Keratinocyte (primary cell): ENCODE measurements at regions not wholly inside any gene's neighbourhood (a gene's known extent, or its start where the extent isn't known, plus 50 kb on each side); places are given as distances from the start of the nearest gene placed in this dataset.

Source experiments
- EZH2 ChIP-seq: IDR thresholded peaks from one replicate; pipeline ENCODE4 v1.6.1; 2012; ENCODE audit warnings: inconsistent platforms, mild to moderate bottlenecking, low read length, moderate library complexity
- TF ChIP-seq, protein P1 (sequence below), 3 experiments: IDR thresholded peaks in 1 of 3; conservative IDR thresholded peaks in 1 of 3; optimal IDR thresholded peaks in 1 of 3; 2 replicates in 2 of 3; 3 replicates in 1 of 3; pipeline versions ENCODE3 to v1.5.1; 2011; ENCODE audit warnings: low read length in 3 of 3, mild to moderate bottlenecking in 3 of 3, moderate library complexity in 2 of 3, control low read depth in 1 of 3, inconsistent platforms in 1 of 3; ENCODE audit not compliant: insufficient read depth in 2 of 3; ENCODE audit errors: extremely low read depth in 1 of 3

DNA sequence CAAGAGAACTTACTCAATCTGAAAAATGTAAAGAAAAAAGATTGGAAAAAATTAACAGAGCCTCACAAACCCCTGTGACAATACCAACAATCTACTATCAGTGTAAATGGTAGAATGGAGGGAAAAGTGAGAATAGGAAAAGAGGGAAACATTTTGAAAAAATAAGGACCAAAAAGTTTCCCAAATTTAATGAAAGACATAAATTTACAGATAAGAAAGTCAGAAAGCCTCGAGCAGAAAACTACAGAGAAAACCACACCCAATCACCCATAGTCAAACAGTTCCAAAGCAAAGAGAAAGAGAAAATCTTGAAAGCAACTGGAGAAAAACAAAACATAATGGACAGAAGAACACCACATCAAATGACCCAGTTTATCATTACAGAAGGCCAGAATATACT is 142.7 kb upstream of the DIO3 start:
- TF ChIP-seq, protein P1, sequence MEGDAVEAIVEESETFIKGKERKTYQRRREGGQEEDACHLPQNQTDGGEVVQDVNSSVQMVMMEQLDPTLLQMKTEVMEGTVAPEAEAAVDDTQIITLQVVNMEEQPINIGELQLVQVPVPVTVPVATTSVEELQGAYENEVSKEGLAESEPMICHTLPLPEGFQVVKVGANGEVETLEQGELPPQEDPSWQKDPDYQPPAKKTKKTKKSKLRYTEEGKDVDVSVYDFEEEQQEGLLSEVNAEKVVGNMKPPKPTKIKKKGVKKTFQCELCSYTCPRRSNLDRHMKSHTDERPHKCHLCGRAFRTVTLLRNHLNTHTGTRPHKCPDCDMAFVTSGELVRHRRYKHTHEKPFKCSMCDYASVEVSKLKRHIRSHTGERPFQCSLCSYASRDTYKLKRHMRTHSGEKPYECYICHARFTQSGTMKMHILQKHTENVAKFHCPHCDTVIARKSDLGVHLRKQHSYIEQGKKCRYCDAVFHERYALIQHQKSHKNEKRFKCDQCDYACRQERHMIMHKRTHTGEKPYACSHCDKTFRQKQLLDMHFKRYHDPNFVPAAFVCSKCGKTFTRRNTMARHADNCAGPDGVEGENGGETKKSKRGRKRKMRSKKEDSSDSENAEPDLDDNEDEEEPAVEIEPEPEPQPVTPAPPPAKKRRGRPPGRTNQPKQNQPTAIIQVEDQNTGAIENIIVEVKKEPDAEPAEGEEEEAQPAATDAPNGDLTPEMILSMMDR (optimal IDR thresholded peaks at IDR 0.05 in 1 of 3, IDR thresholded peaks at IDR 0.05 in 1 of 3, conservative IDR thresholded peaks at IDR 0.05 in 1 of 3; ENCODE audit: extremely low read depth in 1 of 3, insufficient read depth in 2 of 3, low read length in 3 of 3) = no peak
- no peak for TF ChIP-seq EZH2
